GM21381 (cell line): ENCODE measurements at regions not wholly inside any gene's neighbourhood (a gene's known extent, or its start where the extent isn't known, plus 50 kb on each side); places are given as distances from the start of the nearest gene placed in this dataset.
"Not testable (repeated sequence)": the region's sequence is repeated elsewhere in the genome, so short reads cannot be mapped to it uniquely, and the experiment has no call there.

Experiments
- ATAC-seq: cut with Tn5 transposase; IDR thresholded peaks from one replicate; pipeline ENCODE4 v1.9.1; 2021; ENCODE audit warnings: mild to moderate bottlenecking, moderate library complexity; ENCODE audit not compliant: unreplicated experiment

GRCh38 chr14:58725871-58726270 is 88.1 kb downstream of the DACT1 start:
- ATAC-seq: no peak

GRCh38 chr14:58730792-58731464 is 93.2 kb downstream of the DACT1 start:
- ATAC-seq: no peak

DNA sequence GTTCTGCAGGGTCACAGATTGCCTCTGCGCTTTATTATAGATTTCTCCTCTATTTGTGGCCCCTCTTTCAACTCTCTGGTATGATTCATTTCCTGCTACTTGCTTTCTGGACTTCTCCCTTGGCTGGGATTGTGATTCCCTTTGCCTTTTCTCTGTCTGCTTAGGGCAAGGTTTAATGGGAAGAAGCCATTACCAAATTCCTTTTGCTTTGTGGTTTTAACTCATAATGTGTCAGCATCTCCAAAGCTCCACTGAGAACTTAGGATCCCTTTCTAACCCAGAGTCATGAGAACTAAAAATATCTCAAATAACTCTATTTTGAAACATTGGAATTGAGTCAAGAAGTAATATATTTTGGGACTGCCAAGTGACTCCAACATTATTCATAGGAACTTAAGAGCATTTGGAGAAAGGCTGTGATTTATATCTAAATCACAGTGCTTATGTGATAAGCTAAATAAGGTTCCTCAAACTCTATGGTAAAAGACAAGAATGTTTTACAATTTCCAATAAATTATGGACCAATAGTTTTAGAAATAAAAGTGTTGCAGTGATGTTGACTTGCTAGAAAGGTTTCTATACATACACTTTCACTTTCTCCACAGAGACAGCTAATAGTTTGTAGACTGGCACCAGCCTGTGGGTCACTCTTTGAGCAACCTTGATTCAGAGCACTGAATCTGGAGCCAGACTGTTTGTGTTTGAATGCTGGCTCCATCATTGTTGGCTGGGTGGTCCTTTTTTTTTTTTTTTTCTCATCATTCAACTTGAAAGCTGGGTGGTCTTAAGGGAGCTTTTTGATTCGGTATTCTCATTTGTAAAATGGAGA is 93.9 kb downstream of the DACT1 start:
- no peak for ATAC-seq

DNA sequence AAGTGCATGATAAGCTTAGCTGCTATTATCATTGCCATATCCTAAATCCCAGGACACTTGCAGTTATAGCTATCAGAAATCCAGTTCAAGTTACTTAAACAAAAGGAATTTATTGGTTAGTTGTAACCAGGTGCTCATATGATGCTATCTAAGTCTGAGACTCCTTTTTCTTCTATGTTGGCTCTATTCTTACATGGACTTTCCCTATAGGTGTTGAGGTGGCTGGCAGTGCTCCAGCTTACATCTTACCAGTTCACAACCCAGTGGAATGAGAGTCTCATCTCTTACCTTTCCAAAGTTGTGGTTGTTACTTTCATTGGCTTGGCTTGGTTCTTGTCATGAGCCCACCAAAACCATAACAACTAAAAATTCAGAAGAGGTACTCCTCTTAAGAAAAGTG is 94.6 kb downstream of the DACT1 start:
- ATAC-seq: no peak

DNA sequence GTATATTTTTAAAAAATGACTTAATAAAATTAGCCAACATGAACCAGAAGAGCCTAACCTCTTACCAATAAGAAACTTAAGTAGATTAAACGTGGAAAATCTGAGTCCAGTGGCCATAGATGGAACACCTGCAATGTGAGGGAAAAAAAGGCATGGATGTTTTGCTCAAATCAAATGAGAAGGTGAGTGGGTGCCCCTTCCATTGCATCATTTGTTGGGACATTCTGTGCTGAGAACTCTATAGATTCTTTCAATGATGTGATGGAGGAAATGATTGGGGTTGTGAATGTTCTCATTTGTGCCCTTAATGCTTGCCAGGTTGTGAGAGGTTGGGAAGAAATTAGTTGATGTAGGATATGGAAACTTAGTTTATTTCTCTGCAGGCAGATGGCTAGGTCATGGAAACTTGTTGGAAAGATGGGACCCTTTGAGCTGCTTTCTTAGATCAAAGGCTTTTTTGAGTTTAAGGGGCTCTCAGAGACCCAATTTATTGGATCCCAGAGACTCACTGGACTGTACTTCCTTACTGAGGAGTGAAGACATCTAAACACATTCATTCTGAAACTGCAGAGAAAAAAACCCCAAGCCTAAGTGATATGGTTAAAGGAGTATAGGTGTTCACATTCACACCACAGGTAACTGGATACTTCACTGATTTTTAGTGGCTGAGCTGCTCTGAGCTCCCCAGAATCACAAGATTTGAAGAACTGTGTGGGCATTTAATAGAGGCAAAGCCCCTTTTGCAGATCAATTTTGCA is 95.9 kb downstream of the DACT1 start:
- peak; percentile 62 for ATAC-seq

DNA sequence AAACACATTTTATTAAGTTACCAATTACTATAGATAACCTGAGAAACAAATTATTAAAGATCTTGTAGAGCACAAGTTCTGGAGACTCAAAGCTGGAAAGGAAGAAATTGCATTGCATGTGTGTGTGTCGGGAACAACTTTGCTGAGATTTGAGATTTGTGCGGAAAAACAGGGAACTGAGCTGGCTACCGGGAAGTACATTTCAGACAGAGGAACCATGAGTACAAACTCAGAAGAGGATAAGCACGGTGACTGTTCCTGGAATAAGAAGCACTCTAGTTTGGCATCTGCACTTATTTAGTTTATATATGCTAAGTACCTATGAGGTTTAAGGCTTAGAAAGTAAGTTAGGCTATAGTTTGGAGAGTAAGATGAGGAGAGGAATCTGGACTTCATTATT is 97.8 kb downstream of the DACT1 start:
- no peak for ATAC-seq

GRCh38 chr14:58736606-58737005 is 98.8 kb downstream of the DACT1 start:
- no peak for ATAC-seq

- no peak for ATAC-seq
These were observed 99.7 kb downstream of the DACT1 start for GRCh38 chr14:58737511-58737910.

- no peak for ATAC-seq
These were observed 100.6 kb downstream of the DACT1 start for GRCh38 chr14:58738189-58738836.

GRCh38 chr14:58738876-58739275 is 101.1 kb downstream of the DACT1 start:
- ATAC-seq: no peak

DNA sequence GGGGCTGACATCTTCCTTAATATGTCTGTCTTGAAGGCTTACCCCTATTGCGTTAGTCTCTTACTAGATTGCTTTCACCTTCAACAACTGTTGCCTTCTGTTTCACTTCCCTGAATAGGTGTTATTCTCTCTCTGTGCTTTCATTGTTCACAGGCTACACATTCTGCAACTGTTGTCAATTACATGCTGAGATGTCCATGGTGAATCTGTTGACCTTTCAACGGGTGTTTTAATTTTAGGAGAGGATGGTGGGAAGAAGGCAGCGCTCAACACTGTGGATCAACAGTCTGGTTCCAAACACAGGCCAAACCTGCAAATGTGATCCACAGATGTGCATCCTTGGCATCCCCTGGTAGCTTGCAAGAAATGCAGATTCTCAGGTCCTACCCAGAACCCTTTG is 101.9 kb downstream of the DACT1 start:
- peak; percentile 90 for ATAC-seq

DNA sequence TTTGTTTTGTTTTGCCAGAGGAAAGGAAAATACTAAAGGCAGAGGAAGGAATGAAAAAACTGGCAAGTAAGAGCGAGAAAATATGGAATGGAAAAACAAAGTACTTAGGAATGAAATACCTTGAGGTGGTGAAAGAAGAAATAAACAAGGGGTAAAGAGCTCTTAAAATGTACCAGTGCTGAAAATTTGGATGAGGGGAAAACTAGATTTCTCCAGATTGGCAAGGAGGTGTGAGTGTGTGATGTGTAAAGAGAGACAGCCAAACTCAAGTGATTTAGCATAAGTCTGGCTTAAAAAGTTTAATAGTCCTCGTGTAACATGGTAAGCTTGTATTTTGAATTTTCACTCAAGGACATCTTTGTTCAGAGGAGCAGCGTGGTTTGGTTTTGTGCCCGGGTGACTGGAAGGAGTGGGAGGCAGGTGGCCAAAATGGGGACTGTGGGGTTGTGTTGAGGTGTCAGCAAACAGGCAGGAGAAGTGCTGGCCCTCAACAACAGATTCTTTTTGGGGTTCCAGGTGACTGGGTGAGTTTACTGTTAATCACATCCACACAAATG is 102.7 kb downstream of the DACT1 start:
- no peak for ATAC-seq

GRCh38 chr14:58744801-58745394 is 107.1 kb downstream of the DACT1 start:
- ATAC-seq: no peak

DNA sequence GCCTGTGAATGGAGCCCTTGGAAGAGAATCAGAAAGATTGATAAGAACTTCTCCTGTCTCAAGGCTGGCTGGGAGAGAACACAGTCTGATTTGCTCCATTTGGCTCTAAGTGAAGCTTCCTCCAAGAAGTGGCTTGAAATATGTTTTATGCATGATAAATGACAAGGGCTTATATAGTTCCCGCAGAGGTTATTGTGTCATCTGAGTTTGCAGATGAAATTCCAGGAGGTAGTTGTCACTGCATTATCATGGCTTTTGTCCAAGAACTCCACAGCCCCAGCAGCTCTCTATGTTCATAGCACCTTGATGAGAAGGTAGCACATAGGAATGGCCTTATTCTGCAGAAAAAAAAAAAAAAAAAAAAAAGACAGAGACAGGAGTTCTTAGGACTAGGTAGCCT is 108.5 kb downstream of the DACT1 start:
- no peak for ATAC-seq

GRCh38 chr14:58746701-58747100 is 108.9 kb downstream of the DACT1 start:
- no peak for ATAC-seq

DNA sequence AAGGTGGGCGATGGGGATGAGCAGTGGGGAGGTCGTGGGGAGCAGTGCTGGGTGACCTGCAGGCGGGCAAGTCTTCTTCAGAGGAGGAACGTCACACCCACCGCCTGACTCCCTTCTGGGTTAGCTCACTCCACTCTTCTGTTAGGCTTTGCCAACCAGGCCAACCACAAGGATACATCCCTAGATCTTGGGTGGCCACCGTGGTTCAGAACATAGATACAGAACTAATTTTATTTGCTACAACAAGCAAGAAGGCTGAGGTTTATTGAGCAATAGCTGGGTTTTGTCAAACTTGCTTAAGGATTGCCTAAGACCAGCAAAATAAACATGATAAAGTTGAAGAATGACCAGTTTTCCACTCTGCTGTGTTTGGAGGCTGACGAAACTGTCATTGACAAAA is 109.4 kb downstream of the DACT1 start:
- ATAC-seq: no peak

DNA sequence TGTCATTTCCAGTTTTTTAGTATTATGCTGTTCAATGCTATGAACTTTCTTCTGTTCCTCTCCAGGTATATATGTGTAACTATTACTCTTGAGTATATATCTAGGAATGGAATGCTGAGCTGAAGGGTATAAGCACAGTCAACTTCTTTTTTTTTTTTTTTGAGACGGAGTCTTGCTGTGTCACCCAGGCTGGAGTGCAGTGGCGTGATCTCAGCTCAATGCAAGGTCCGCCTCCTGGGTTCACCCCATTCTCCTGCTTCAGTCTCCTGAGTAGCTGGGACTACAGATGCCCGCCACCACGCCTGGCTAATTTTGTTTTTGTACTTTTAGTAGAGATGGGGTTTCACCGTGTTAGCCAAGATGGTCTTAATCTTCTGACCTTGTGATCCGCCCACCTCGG is 110.5 kb downstream of the DACT1 start:
- ATAC-seq: not testable (repeated sequence)

- peak; percentile 77 for ATAC-seq
These were observed 111.4 kb downstream of the DACT1 start for GRCh38 chr14:58749066-58749669.

DNA sequence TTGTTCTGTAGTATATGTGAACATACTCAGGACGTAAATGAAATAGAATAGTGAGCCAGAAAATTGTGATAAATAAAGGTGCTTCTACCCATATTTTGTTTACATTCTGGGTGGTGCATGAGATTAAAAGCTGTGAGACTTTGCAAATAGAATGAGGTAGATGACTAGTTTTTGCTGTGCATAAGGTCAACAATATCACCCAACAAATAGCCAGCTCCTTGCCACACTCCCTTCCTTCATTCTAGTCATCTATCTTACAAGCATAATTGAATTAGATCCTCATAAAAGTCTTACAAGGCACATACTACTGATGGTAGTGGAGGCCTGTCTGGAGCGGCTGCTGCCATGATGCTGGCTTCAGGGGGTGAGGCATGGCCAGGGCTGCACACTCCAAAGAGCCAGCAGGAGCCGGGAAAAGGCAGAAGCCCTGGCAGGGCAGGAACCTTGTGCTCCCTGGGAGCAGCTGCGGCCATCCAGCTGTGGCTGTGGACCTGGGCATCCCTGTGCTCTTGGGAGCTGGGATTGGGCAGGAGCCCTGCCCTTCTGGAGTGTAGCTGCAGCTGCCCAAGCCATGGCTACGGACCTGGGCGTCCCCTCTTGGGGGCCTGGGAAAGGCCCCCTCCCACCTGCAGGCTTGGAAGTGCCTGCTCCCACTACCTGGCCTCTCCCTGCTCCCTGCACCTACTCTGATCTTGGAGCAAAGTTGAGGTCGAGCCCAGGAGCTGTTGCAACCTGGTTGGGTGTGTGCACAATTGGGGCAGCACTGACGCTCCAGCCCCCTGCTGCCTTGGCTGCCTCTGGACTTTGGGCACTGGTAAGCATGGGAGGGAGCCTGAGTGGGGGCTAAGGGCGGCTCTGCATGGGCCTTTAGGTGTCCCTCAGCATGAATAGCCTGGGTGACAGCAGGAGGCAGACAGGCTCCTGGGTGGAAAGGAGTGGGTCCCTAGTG is 112.8 kb downstream of the DACT1 start:
- ATAC-seq: no peak
